Fibroblast of skin of scalp (primary cell): ENCODE measurements at regions not wholly inside any gene's neighbourhood (a gene's known extent, or its start where the extent isn't known, plus 50 kb on each side); places are given as distances from the start of the nearest gene placed in this dataset.

Experiments used
- DNase-seq: peaks from one replicate; pipeline ENCODE4 v3.0.0-alpha.2; 2013

DNA sequence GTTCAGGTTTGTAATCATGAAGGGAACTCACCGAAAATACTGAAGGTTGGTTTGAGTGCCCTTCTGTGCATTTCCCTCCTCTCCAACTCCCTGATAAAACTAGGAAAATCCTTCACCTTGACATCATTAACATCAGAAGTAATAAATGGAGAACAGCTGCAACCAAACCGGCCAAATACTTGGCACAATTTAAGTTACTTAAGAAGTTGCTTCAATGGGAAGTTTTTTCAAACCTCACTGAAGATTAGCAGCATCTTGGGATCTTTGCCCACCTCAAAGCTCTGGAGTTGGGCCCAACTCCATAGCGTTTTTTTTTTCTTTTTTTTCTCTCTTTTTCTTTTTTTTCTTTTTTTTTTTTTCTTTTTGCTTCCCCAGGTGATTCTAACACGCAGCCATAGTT lies 784.8 kb downstream of the KCNA4 start:
- DNase-seq = no peak

- no peak for DNase-seq
These were observed 785.2 kb downstream of the KCNA4 start for GRCh38 chr11:29231586-29231985.

DNA sequence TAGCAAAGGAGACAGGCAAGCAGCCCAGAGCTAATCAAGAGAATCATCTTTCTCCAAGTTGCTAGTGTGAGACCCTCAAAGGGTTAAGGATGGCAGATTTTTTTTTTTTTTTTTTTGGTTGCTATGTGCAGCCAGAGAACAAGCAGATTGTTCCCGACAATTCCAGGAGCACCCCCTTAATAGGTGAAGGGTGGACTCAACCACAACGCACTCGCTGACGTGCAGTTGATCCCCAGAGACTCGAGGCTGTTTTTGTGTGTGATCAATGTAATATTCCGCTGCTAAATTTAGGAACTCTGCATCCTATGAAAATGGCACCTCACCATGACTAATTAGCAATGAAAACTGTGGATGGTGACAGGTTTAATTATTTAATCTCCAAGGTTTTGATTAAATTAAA lies 789.0 kb downstream of the KCNA4 start:
- peak; percentile 5 for DNase-seq

DNA sequence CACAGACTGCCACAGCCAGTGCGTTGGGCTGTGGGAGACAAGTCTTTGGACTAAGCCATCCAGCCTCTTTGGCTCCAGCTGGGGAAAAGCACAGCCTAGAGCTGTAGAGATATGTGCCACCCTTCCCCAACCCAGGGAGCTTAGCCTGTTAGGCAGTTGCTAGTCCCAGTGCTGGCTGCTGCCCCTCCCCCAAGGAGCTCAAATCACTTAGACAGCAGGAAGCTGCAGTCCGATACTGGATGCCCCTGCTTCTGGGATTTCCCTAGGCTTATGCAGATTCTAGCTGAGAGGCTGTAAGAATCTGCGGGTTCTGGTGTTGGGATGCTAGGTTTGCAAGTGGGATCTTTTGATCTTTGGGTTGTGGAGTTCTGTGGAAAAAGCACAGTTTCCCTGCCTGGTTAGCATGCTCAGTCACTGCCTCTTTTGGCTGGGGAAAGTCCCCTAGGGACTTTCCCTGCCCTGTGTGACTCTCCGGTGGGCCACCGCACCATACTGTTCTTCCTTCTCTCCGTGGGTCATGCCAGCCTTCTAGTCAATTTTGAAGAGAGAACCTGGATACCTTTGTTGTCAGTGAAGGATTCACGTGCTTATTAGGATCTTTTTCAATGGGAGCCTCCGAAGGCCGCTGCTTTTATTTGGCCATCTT lies 792.0 kb downstream of the KCNA4 start:
- peak; percentile 7 for DNase-seq

GRCh38 chr11:29219531-29219930 lies 797.3 kb downstream of the KCNA4 start:
- DNase-seq = peak; percentile 51

GRCh38 chr11:29217901-29218300 lies 798.9 kb downstream of the KCNA4 start:
- DNase-seq = no peak

DNA sequence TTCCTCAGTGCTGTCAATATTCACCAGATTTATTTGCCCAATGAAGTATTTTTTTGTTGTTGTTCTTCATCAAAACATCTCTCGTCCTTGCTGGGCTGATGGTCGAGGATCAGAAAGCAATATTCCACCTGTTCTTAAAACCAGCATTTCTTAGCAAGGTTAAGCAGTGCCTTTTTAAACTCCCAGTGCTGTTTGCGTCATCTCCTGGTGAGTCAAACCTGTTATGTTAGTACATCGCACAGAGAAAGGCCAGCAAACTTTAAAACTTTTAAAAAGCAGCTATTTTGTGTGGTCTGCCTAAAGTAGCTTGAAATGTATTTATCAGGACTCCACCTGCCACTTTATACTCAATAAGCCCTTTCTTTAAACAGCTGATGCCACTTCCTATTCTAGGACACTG lies 802.0 kb downstream of the KCNA4 start:
- no peak for DNase-seq

GRCh38 chr11:29211202-29211601 lies 805.6 kb downstream of the KCNA4 start:
- DNase-seq = no peak

- DNase-seq = no peak
These were observed 806.4 kb downstream of the KCNA4 start for GRCh38 chr11:29210426-29210825.

- no peak for DNase-seq
These were observed 808.7 kb downstream of the KCNA4 start for GRCh38 chr11:29208117-29208516.

GRCh38 chr11:29200791-29201562 lies 815.9 kb downstream of the KCNA4 start:
- DNase-seq = no peak

DNA sequence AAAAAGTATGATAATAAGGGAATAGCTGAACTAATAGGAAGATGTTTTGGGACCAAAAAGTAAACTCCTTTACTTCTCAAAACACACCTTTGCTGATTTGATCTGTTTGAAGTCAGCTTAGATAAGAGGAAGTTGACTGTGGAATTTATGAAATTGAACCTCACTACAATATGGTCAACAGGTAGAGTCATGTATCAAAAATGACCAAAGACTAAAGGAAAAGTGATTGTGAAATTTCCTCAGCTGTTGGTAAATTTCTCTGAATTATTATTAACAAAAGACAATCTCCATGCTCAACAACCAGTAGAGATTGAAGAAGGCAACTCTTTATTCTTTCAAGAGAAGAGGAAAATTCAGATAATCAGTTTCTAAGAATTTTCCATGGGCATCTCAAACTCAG lies 826.5 kb downstream of the KCNA4 start:
- DNase-seq = no peak

- DNase-seq = no peak
These were observed 829.6 kb downstream of the KCNA4 start for GRCh38 chr11:29187215-29187614.

DNA sequence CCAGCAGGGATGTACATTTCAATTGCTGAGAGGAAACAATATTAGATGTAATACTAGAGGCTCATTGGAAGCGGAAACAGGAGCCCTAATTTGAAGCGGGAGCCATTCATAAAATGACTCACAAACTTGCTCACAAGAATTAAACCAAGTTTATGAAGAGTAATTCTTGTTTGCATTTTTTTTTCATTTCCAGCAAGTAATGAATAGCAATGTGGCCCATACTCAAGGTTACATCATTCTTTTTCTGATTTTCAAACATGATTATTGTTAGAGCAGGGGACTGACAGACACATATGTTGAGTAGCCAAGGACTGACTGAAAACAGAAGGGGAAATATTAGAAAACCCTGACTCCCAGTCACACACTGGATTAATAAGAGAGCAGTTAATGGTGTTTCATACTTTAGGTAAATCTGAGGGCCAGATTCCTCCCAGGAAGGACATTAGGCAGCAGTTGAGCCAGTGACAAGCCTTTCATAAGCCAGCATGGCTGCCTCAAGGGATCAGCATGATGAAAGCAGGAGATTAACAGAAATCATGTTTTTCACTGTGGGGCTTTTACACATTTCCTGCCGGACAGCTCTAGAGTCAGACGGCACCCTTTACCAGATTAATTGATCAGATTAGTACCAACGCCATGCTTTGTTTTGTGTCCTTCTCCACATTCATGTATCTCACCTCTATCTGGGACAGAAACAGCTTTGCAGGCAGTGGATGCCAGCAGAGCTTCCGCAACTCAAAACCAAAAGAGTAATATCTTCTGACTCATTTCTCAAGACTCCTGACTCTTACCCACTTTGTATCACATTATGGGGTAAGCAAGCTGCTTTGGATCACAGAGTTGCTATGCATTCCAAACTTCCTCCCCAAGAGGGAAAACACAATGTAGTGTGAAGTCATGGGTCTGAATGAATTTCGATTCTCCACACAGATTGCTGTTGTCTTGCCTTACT lies 831.6 kb downstream of the KCNA4 start:
- DNase-seq = peak; percentile 96

GRCh38 chr11:29183301-29183700 lies 833.5 kb downstream of the KCNA4 start:
- DNase-seq = no peak

DNA sequence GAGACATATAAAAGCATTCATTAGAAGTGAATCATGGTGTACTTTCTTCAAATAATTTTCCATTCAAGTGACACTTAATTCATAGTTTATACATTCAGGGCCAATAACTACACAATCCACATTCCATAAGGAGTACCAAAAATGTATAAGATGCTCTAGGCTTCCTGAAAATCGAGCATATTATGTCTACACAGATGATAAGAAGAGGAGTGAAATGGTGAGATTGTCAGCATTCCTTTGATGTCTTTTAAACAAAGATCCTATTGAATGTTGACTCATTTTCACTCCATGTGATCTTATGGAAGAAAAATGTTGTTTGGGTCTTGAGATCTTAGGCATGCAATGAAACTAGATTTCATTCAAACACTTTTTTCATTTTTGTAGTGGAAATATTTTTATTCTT lies 843.2 kb downstream of the KCNA4 start:
- DNase-seq = peak; percentile 97

DNA sequence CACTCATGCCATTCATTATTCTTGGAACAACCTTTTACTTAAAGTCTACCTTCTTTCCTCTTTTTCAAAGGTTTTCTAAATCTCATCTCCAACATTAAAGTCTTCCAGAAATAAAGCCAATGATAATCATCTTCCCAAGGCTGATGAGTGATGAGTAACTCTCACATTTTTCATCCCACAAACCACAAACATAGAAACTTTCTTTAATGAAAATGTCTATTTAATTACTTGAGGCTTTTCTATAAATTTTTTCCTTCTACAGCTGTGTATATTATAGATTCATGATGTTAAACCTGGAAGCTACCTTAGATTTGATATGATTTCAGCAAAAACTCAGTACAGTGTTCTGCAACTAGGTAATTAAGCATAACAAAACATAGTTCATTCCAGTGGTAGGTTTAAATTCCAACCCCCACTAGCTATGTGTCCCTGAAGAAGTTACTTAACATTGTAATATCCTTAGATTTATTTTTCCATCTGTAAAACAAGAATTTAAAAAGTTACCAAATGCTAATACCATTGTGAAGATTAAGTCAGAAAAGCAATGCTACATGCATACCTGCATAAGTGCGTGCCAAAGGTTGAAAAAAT lies 845.4 kb downstream of the KCNA4 start:
- DNase-seq = peak; percentile 42

GRCh38 chr11:29166306-29166705 lies 850.5 kb downstream of the KCNA4 start:
- no peak for DNase-seq

DNA sequence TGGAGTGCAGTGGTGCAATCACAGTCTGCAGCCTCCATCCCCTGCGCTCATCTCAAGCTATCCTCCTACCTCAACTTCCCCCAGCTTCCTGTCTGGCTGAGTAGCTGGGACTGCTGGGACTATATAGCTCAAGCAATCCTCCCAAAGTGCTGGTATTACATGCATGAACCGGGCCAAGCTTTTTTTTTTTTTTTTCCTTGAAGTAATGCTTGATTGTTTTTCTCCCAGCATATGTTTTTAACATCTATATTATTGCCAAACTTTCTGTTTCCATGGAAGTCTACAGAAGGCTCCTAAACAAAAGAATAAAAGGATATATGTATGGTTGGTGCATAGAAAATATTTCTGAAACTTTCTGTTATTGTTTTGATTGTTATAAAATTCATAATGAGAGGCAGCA lies 853.6 kb downstream of the KCNA4 start:
- DNase-seq = no peak

- DNase-seq = no peak
These were observed 854.3 kb downstream of the KCNA4 start for GRCh38 chr11:29162491-29162890.

GRCh38 chr11:29161191-29161590 lies 855.6 kb downstream of the KCNA4 start:
- no peak for DNase-seq

DNA sequence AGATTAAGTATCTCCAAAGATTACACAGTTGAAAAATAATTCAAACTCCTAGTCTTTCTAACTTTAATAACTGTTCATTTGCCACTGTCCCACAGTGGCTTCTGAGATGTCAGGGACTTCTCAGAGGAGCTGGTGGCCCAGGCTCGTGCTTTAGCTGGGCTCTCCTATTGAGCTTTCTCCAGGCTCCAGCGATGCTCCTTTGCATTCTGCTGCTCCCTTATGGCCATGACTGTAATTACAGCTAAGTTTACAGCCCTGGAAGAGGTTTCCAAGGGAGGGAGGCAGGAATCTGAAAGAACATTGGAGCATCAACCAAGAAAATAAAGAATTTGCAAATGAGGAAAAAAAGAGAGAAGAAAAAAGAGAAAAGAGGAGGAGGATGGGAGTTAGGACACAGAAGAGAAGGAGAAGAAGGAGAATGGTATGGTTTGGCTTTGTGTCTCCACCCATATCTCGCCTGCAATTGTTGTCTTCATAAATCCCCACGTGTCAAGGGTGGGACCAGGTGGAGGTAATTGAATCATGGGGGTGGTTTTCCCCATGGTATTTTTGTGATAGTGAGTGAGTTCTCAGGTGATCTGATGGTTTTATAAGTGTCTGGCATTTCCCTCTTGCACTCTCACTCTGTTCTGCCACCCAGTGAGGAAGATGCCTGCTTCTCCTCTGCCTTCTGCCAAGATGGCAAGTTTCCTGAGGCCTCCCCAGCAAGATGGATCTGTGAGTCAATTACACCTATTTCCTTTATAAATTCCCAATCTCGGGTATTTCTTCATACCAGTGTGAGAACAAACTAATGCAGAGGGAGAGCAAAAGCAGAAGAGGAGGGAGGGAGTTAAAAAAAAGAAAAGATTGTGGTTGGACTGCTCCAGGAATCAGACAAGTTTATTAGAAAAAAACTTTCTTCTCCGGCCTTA lies 857.0 kb downstream of the KCNA4 start:
- peak; percentile 84 for DNase-seq
